DOHH2 (cell line): ENCODE measurements at regions not wholly inside any gene's neighbourhood (a gene's known extent, or its start where the extent isn't known, plus 50 kb on each side); places are given as distances from the start of the nearest gene placed in this dataset.

Experiments used
- H3F3A ChIP-seq: fragments of 200-600 bp; sonication (generic), shearing (Covaris generic); 2 replicates; pipeline ENCODE4 v1.6.0; 2016; ENCODE audit warnings: antibody characterized with exemption, mild to moderate bottlenecking; ENCODE audit not compliant: control insufficient read depth, insufficient read depth
- H3K27ac ChIP-seq: fragments of 200-600 bp; sonication (generic); 2 replicates; pipeline ENCODE4 v1.5.1; 2014; ENCODE audit warnings: low read depth, mild to moderate bottlenecking, low read length, moderate library complexity
- H3K27me3 ChIP-seq: fragments of 200-600 bp; sonication (generic); 2 replicates; pipeline ENCODE4 v1.6.1; 2014; ENCODE audit warnings: mild to moderate bottlenecking, low read length, mixed read lengths; ENCODE audit not compliant: control insufficient read depth
- H3K36me3 ChIP-seq: fragments of 200-600 bp; sonication (generic); 2 replicates; pipeline ENCODE4 v1.6.1; 2014; ENCODE audit warnings: mild to moderate bottlenecking, low read length, moderate library complexity, mixed read lengths; ENCODE audit not compliant: control insufficient read depth
- H3K4me1 ChIP-seq: fragments of 200-600 bp; sonication (generic); 2 replicates; pipeline ENCODE4 v1.6.1; 2014; ENCODE audit warnings: mild to moderate bottlenecking, low read length, mixed read lengths; ENCODE audit not compliant: control insufficient read depth
- H3K4me2 ChIP-seq: fragments of 200-600 bp; sonication (generic); 2 replicates; pipeline ENCODE4 v1.6.0; 2014; ENCODE audit warnings: mild to moderate bottlenecking, low read length, moderate library complexity
- H3K4me3 ChIP-seq: fragments of 200-600 bp; sonication (generic); 2 replicates; pipeline ENCODE4 v1.5.1; 2014; ENCODE audit warnings: mild to moderate bottlenecking, low read length, mixed read lengths
- H3K79me2 ChIP-seq: fragments of 200-600 bp; sonication (generic); 2 replicates; pipeline ENCODE4 v1.6.1; 2014; ENCODE audit warnings: mild to moderate bottlenecking, low read length, mixed read lengths; ENCODE audit not compliant: control insufficient read depth
- H3K9me2 ChIP-seq: fragments of 200-600 bp; sonication (generic); replicated peaks from 2 replicates; pipeline ENCODE4 v1.6.1; 2014; ENCODE audit warnings: mild to moderate bottlenecking, low read length, mixed read lengths; ENCODE audit not compliant: control insufficient read depth
- H3K9me3 ChIP-seq: fragments of 200-600 bp; sonication (generic); 2 replicates; pipeline ENCODE4 v1.6.1; 2014; ENCODE audit warnings: antibody characterized with exemption, low read length, mixed read lengths; ENCODE audit not compliant: control insufficient read depth, insufficient read depth
- H4K20me1 ChIP-seq: fragments of 200-600 bp; sonication (generic); 2 replicates; pipeline ENCODE4 v1.6.0; 2014; ENCODE audit warnings: low read depth, mild to moderate bottlenecking, antibody characterized with exemption, low read length, moderate library complexity; ENCODE audit not compliant: control insufficient read depth, insufficient read depth
- CTCF ChIP-seq: fragments of 200-600 bp; sonication (generic); IDR thresholded peaks from one replicate; pipeline ENCODE4 v1.5.1; 2014; ENCODE audit warnings: antibody characterized with exemption, mild to moderate bottlenecking, low read depth, low read length; ENCODE audit not compliant: poor library complexity, severe bottlenecking
- EZH2phosphoT487 ChIP-seq: fragments of 200-600 bp; sonication (generic); IDR thresholded peaks from 2 replicates; pipeline ENCODE4 v1.6.1; 2017; ENCODE audit warnings: borderline replicate concordance, mild to moderate bottlenecking, antibody characterized with exemption, low read length, moderate library complexity, mixed read lengths

- no peaks in the 10 kb centered on the region for H3K79me2 ChIP-seq
- no peak for TF ChIP-seq EZH2phosphoT487
- no peaks in the 10 kb centered on the region for H3K9me3 ChIP-seq
- no peak overlapping the region for H3K4me3 ChIP-seq
- no peaks in the 10 kb centered on the region for H3F3A ChIP-seq
- H3K4me2 ChIP-seq, result no peak overlapping the region
- H3K9me2 ChIP-seq, result no peaks in the 10 kb centered on the region
- H3K36me3 ChIP-seq, result no peaks in the 10 kb centered on the region
- H4K20me1 ChIP-seq, result no peaks in the 10 kb centered on the region
- no peaks in the 10 kb centered on the region for H3K4me1 ChIP-seq
- no peaks in the 10 kb centered on the region for H3K27me3 ChIP-seq
- no peak overlapping the region for H3K27ac ChIP-seq
Measured at GRCh38 chr14:23723911-23724310, 87.7 kb downstream of the DHRS2 start.

- H4K20me1 ChIP-seq, result no peaks in the 10 kb centered on the region
- no peaks in the 10 kb centered on the region for H3K4me1 ChIP-seq
Measured at GRCh38 chr14:23725528-23725927, 89.4 kb downstream of the DHRS2 start.

GRCh38 chr14:23725980-23726710, 90.0 kb downstream of the DHRS2 start:
- no peaks in the 10 kb centered on the region for H3K9me3 ChIP-seq
- no peaks in the 10 kb centered on the region for H3F3A ChIP-seq
- H3K4me1 ChIP-seq, result no peaks in the 10 kb centered on the region
- no peaks in the 10 kb centered on the region for H3K36me3 ChIP-seq
- H4K20me1 ChIP-seq, result no peaks in the 10 kb centered on the region
- no peak overlapping the region for H3K4me3 ChIP-seq
- H3K9me2 ChIP-seq, result no peaks in the 10 kb centered on the region
- H3K4me2 ChIP-seq, result no peak overlapping the region
- H3K27ac ChIP-seq, result no peak overlapping the region
- TF ChIP-seq EZH2phosphoT487 (no peak), CTCF (no peak)
- H3K79me2 ChIP-seq, result no peaks in the 10 kb centered on the region
- no peaks in the 10 kb centered on the region for H3K27me3 ChIP-seq

More at GRCh38 chr14:23725528-23725927, 89.4 kb downstream of the DHRS2 start:
- Histone ChIP-seq H3K9me2 (no peaks in the 10 kb centered on the region), H3K27me3 (no peaks in the 10 kb centered on the region), H3K4me3 (no peak overlapping the region), H3K36me3 (no peaks in the 10 kb centered on the region), H3F3A (no peaks in the 10 kb centered on the region), H3K79me2 (no peaks in the 10 kb centered on the region), H3K4me2 (no peak overlapping the region), H3K9me3 (no peaks in the 10 kb centered on the region), H3K27ac (no peak overlapping the region)
- no peak for TF ChIP-seq EZH2phosphoT487
- TF ChIP-seq CTCF, result no peak

- Histone ChIP-seq H3K27ac (no peak overlapping the region), H3K27me3 (no peaks in the 10 kb centered on the region), H3K4me3 (no peak overlapping the region), H3K4me2 (no peak overlapping the region), H3K4me1 (no peaks in the 10 kb centered on the region), H4K20me1 (no peaks in the 10 kb centered on the region), H3K9me2 (no peaks in the 10 kb centered on the region), H3K9me3 (no peaks in the 10 kb centered on the region), H3K36me3 (no peaks in the 10 kb centered on the region), H3F3A (no peaks in the 10 kb centered on the region), H3K79me2 (no peaks in the 10 kb centered on the region)
- TF ChIP-seq EZH2phosphoT487, result no peak
- peak; percentile 54 for TF ChIP-seq CTCF
Measured at GRCh38 chr14:23727566-23728335, 91.6 kb downstream of the DHRS2 start.
